Trophoblast cell (in vitro differentiated cells and primary cell): ENCODE measurements at regions not wholly inside any gene's neighbourhood (a gene's known extent, or its start where the extent isn't known, plus 50 kb on each side); places are given as distances from the start of the nearest gene placed in this dataset.

ENCODE experiments used
- DNase-seq, 2 donors: peaks; one replicate each; pipeline ENCODE4 v3.0.0-alpha.2; 2016
- H2AFZ ChIP-seq: 2 replicates; pipeline ENCODE4 v1.6.1; 2013; ENCODE audit warnings: low read length, moderate library complexity, mild to moderate bottlenecking; ENCODE audit not compliant: insufficient read depth, poor library complexity
- H2AK5ac ChIP-seq: 2 replicates; pipeline ENCODE4 v1.6.1; 2013; ENCODE audit warnings: mild to moderate bottlenecking, low read length
- H2BK120ac ChIP-seq: 2 replicates; pipeline ENCODE4 v1.6.1; 2013; ENCODE audit warnings: low read length, mild to moderate bottlenecking, moderate library complexity; ENCODE audit not compliant: insufficient read depth, poor library complexity
- H2BK12ac ChIP-seq: 2 replicates; pipeline ENCODE4 v1.6.1; 2013; ENCODE audit warnings: mild to moderate bottlenecking, low read length, moderate library complexity
- H2BK5ac ChIP-seq: 2 replicates; pipeline ENCODE4 v1.6.1; 2013; ENCODE audit warnings: low read length, low read depth, moderate library complexity, mild to moderate bottlenecking; ENCODE audit not compliant: poor library complexity
- H3K14ac ChIP-seq: 2 replicates; pipeline ENCODE4 v1.6.1; 2013; ENCODE audit warnings: mild to moderate bottlenecking, low read length
- H3K18ac ChIP-seq: 2 replicates; pipeline ENCODE4 v1.6.1; 2013; ENCODE audit warnings: mild to moderate bottlenecking, low read length
- H3K23ac ChIP-seq: 2 replicates; pipeline ENCODE4 v1.6.1; 2013; ENCODE audit warnings: low read length
- H3K27ac ChIP-seq: 2 replicates; pipeline ENCODE4 v1.5.1; 2013; ENCODE audit warnings: low read depth, mild to moderate bottlenecking, inconsistent platforms, low read length, moderate library complexity
- H3K27me3 ChIP-seq: 2 replicates; pipeline ENCODE4 v1.6.1; 2013; ENCODE audit warnings: inconsistent platforms, mild to moderate bottlenecking, low read length, moderate library complexity; ENCODE audit not compliant: insufficient read depth
- H3K36me3 ChIP-seq, 2 experiments: 1 replicate in 1 of 2; 2 replicates in 1 of 2; pipeline ENCODE4 v1.6.1; 2013; ENCODE audit warnings: low read length in 2 of 2, mild to moderate bottlenecking in 2 of 2, moderate library complexity in 1 of 2; ENCODE audit not compliant: insufficient read depth in 2 of 2, control insufficient read depth in 1 of 2
- H3K4ac ChIP-seq: 2 replicates; pipeline ENCODE4 v1.6.1; 2013; ENCODE audit warnings: low read depth, mild to moderate bottlenecking, low read length, moderate library complexity
- H3K4me1 ChIP-seq, 2 experiments: 1 replicate in 1 of 2; 2 replicates in 1 of 2; pipeline ENCODE4 v1.6.1; 2013; ENCODE audit warnings: low read length in 2 of 2, mild to moderate bottlenecking in 2 of 2, moderate library complexity in 1 of 2; ENCODE audit not compliant: insufficient read depth in 2 of 2, control insufficient read depth in 1 of 2
- H3K4me2 ChIP-seq: 2 replicates; pipeline ENCODE4 v1.6.1; 2013; ENCODE audit warnings: inconsistent platforms, mild to moderate bottlenecking, low read length, moderate library complexity
- H3K4me3 ChIP-seq: 2 replicates; pipeline ENCODE4 v1.5.1; 2013; ENCODE audit warnings: mild to moderate bottlenecking, low read depth, low read length, inconsistent platforms
- H3K79me1 ChIP-seq: one replicate; pipeline ENCODE4 v1.6.1; 2013; ENCODE audit warnings: low read length
- H3K79me2 ChIP-seq: 2 replicates; pipeline ENCODE4 v1.6.1; 2013; ENCODE audit warnings: low read length, mild to moderate bottlenecking; ENCODE audit not compliant: control insufficient read depth, insufficient read depth, poor library complexity
- H3K9ac ChIP-seq: 2 replicates; pipeline ENCODE4 v1.6.1; 2013; ENCODE audit warnings: mild to moderate bottlenecking, low read length
- H3K9me3 ChIP-seq: 2 replicates; pipeline ENCODE4 v1.6.1; 2013; ENCODE audit warnings: low read depth, mild to moderate bottlenecking, control low read depth, inconsistent platforms, low read length; ENCODE audit not compliant: insufficient read depth
- H4K12ac ChIP-seq: 2 replicates; pipeline ENCODE4 v1.6.1; 2013; ENCODE audit warnings: low read depth, mild to moderate bottlenecking, low read length, moderate library complexity
- H4K8ac ChIP-seq: 2 replicates; pipeline ENCODE4 v1.6.1; 2013; ENCODE audit warnings: low read depth, mild to moderate bottlenecking, low read length, moderate library complexity
- H4K91ac ChIP-seq: one replicate; pipeline ENCODE4 v1.6.1; 2013; ENCODE audit warnings: low read depth, mild to moderate bottlenecking, low read length, moderate library complexity
- WGBS: extraction: QIAGEN DNeasy Blood & Tissue Kit; methylation state at CpG from one replicate; pipeline ENCODE4 v1.1.7; 2013; ENCODE audit warnings: missing lambda C conversion rate; ENCODE audit not compliant: insufficient read length, insufficient coverage; ENCODE audit errors: extremely low coverage; 5-methylcytosine and 5-hydroxymethylcytosine counted together

- H3K4me2 ChIP-seq, result no peak overlapping the region
- H3K79me2 ChIP-seq, result no peaks in the 10 kb centered on the region
- no peaks in the 10 kb centered on the region for H3K27me3 ChIP-seq
- no peak overlapping the region for H4K8ac ChIP-seq
- no peak overlapping the region for H3K18ac ChIP-seq
- H3K9ac ChIP-seq, result no peak overlapping the region
- no peak overlapping the region for H2BK12ac ChIP-seq
- no peak overlapping the region for H2AFZ ChIP-seq
- no peak overlapping the region for H4K91ac ChIP-seq
- H3K14ac ChIP-seq, result no peak overlapping the region
- no peaks in the 10 kb centered on the region for H3K79me1 ChIP-seq
- no peak overlapping the region for H3K27ac ChIP-seq
- H3K9me3 ChIP-seq, result no peaks in the 10 kb centered on the region
- no CpG with 5 or more reads among the region's 1 CpG for WGBS
- no peak overlapping the region for H4K12ac ChIP-seq
- no peak overlapping the region for H3K23ac ChIP-seq
- no peaks in the 10 kb centered on the region for H3K36me3 ChIP-seq
- no peak for DNase-seq
- no peak overlapping the region for H2BK120ac ChIP-seq
- H2BK5ac ChIP-seq, result no peak overlapping the region
- H3K4me1 ChIP-seq, result no peaks in the 10 kb centered on the region
- H3K4me3 ChIP-seq, result no peak overlapping the region
- H2AK5ac ChIP-seq, result no peak overlapping the region
- H3K4ac ChIP-seq, result no peak overlapping the region
Measured at GRCh38 chr4:53658029-53658428, 66.7 kb upstream of the LNX1 start.

GRCh38 chr4:53656421-53656981 lies 65.2 kb upstream of the LNX1 start:
- Histone ChIP-seq H3K4ac (no peak overlapping the region), H3K4me3 (no peak overlapping the region), H3K23ac (no peak overlapping the region), H2BK120ac (no peak overlapping the region), H3K27me3 (no peaks in the 10 kb centered on the region), H2BK12ac (no peak overlapping the region), H3K4me1 (no peaks in the 10 kb centered on the region), H4K8ac (no peak overlapping the region), H3K9me3 (no peaks in the 10 kb centered on the region), H3K36me3 (no peaks in the 10 kb centered on the region), H3K4me2 (no peak overlapping the region), H3K14ac (no peak overlapping the region), H3K27ac (no peak overlapping the region), H3K9ac (no peak overlapping the region), H4K12ac (no peak overlapping the region), H3K79me1 (no peaks in the 10 kb centered on the region), H3K79me2 (no peaks in the 10 kb centered on the region), H3K18ac (no peak overlapping the region), H2AFZ (no peak overlapping the region), H2BK5ac (no peak overlapping the region), H2AK5ac (no peak overlapping the region), H4K91ac (no peak overlapping the region)
- DNase-seq, result no peak
- no CpG with 5 or more reads among the region's 7 CpGs for WGBS

GRCh38 chr4:53654300-53654758 lies 63.0 kb upstream of the LNX1 start:
- Histone ChIP-seq H3K79me1 (no peaks in the 10 kb centered on the region), H3K79me2 (no peaks in the 10 kb centered on the region), H4K8ac (no peak overlapping the region), H3K4me2 (no peak overlapping the region), H3K18ac (no peak overlapping the region), H4K91ac (no peak overlapping the region), H3K9ac (no peak overlapping the region), H3K23ac (no peak overlapping the region), H3K36me3 (no peaks in the 10 kb centered on the region), H3K27me3 (no peaks in the 10 kb centered on the region), H2BK12ac (no peak overlapping the region), H4K12ac (no peak overlapping the region), H2AFZ (no peak overlapping the region), H2AK5ac (no peak overlapping the region), H2BK120ac (no peak overlapping the region), H2BK5ac (no peak overlapping the region), H3K4me1 (peaks cover 0 to 2% of the 10 kb centered on the region in 2 experiments), H3K4me3 (no peak overlapping the region), H3K27ac (no peak overlapping the region), H3K9me3 (no peaks in the 10 kb centered on the region), H3K14ac (no peak overlapping the region), H3K4ac (no peak overlapping the region)
- DNase-seq, result no peak
- no CpG with 5 or more reads among the region's 5 CpGs for WGBS

- H4K12ac ChIP-seq, result no peak overlapping the region
- H4K8ac ChIP-seq, result no peak overlapping the region
- H2BK120ac ChIP-seq, result no peak overlapping the region
- no peaks in the 10 kb centered on the region for H3K79me2 ChIP-seq
- WGBS, result no CpG with 5 or more reads among the region's 6 CpGs
- no peaks in the 10 kb centered on the region for H3K9me3 ChIP-seq
- H3K4me2 ChIP-seq, result no peak overlapping the region
- H3K36me3 ChIP-seq, result no peaks in the 10 kb centered on the region
- H3K27me3 ChIP-seq, result no peaks in the 10 kb centered on the region
- no peak overlapping the region for H2BK5ac ChIP-seq
- H3K9ac ChIP-seq, result no peak overlapping the region
- no peak overlapping the region for H3K4me3 ChIP-seq
- no peak overlapping the region for H3K27ac ChIP-seq
- no peak for DNase-seq
- no peak overlapping the region for H3K23ac ChIP-seq
- H2AK5ac ChIP-seq, result no peak overlapping the region
- no peak overlapping the region for H3K18ac ChIP-seq
- H3K79me1 ChIP-seq, result no peaks in the 10 kb centered on the region
- no peak overlapping the region for H3K14ac ChIP-seq
- no peak overlapping the region for H3K4ac ChIP-seq
- H2BK12ac ChIP-seq, result no peak overlapping the region
- peaks cover 0 to 2% of the 10 kb centered on the region in 2 experiments for H3K4me1 ChIP-seq
- H2AFZ ChIP-seq, result no peak overlapping the region
- H4K91ac ChIP-seq, result no peak overlapping the region
Measured at GRCh38 chr4:53653484-53654053, 62.3 kb upstream of the LNX1 start.
